Peyer's patch (tissue), 4 donors: ENCODE measurements at regions not wholly inside any gene's neighbourhood (a gene's known extent, or its start where the extent isn't known, plus 50 kb on each side); places are given as distances from the start of the nearest gene placed in this dataset.
"Not testable (repeated sequence)": the region's sequence is repeated elsewhere in the genome, so short reads cannot be mapped to it uniquely, and the experiment has no call there.

ENCODE experiments used
- DNase-seq, 3 donors: peaks; one replicate each; pipeline ENCODE4 v3.0.0-alpha.2; 2017 to 2019
- H3K27ac ChIP-seq, 4 donors: fragments of 200-600 bp; sonication (generic); one replicate each; pipeline ENCODE4 v1.5.1; 2016 to 2019
- H3K27me3 ChIP-seq, 2 donors: fragments of 200-600 bp; sonication (generic); one replicate each; pipeline ENCODE4 v1.5.1; 2019
- H3K36me3 ChIP-seq, 3 donors: fragments of 200-600 bp; sonication (generic); one replicate each; pipeline ENCODE4 v1.5.1; 2016 to 2019
- H3K4me1 ChIP-seq, 4 donors: fragments of 200-600 bp; sonication (generic); one replicate each; pipeline ENCODE4 v1.5.1; 2016 to 2019
- H3K4me3 ChIP-seq, 4 donors: fragments of 200-600 bp; sonication (generic); 1 replicate in 3 of 4; 2 replicates in 1 of 4; pipeline ENCODE4 v1.5.1; 2016 to 2019; ENCODE audit warnings: mild to moderate bottlenecking in 1 of 4
- H3K9me3 ChIP-seq, 4 donors: fragments of 200-600 bp; sonication (generic); one replicate each; pipeline ENCODE4 v1.5.1; 2016 to 2019; ENCODE audit warnings: mild to moderate bottlenecking in 1 of 4
- CTCF ChIP-seq, 6 experiments: fragments of 450-650 bp in 4 of 6; fragments of 200-600 bp in 2 of 6; sonication (generic) in 1 of 6; IDR thresholded peaks; one replicate each; pipeline ENCODE4 v1.5.1; 2017 to 2019; ENCODE audit warnings: antibody characterized with exemption in 6 of 6, mild to moderate bottlenecking in 3 of 6, moderate library complexity in 1 of 6
- POLR2A ChIP-seq, 2 donors: fragments of 450-650 bp; IDR thresholded peaks; one replicate each; pipeline ENCODE4 v1.5.1; 2017; ENCODE audit warnings: antibody characterized with exemption in 2 of 2, mild to moderate bottlenecking in 2 of 2, moderate library complexity in 2 of 2

GRCh38 chr6:8809662-8810061 lies 374.3 kb upstream of the SLC35B3 start:
- TF ChIP-seq POLR2A (IDR thresholded peaks at IDR 0.05): no peak
- TF ChIP-seq CTCF (IDR thresholded peaks at IDR 0.05): no peak
- Histone ChIP-seq H3K27me3 (no peaks in the 10 kb centered on the region), H3K27ac (no peak overlapping the region), H3K4me1 (no peaks in the 10 kb centered on the region), H3K4me3 (no peak overlapping the region), H3K36me3 (no peaks in the 10 kb centered on the region), H3K9me3 (no peaks in the 10 kb centered on the region)
- DNase-seq: no peak

DNA sequence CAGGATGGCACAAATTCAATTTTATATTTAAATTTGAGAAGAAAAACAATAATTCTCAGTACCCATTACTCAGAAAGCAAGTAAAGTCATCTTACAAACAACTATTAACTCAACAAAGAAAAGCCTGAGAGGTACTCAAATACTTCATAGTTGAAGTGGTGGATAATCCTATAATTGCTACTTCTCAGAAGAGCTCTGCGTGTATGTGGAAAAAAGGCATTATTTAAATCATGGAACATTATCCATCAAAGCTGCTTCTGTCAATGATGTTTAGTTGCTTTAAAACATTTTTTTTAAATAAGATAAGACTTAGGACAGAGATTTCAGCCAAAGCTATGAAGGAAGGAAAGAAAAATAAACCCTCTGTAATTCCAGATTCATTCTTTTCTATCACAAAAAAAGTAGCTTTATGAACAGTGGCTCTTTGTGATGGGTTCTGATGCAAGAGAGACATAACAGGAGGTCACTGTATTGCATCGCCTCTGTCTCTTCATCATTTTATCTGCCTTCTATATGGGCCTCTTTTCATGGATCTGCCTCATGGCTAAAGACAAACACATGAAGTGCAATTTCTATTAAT lies 367.9 kb upstream of the SLC35B3 start:
- DNase-seq: no peak
- Histone ChIP-seq H3K36me3 (no peaks in the 10 kb centered on the region), H3K4me3 (no peak overlapping the region), H3K27me3 (no peaks in the 10 kb centered on the region), H3K27ac (no peak overlapping the region), H3K4me1 (no peaks in the 10 kb centered on the region), H3K9me3 (no peaks in the 10 kb centered on the region)
- TF ChIP-seq CTCF (IDR thresholded peaks at IDR 0.05) (no peak), POLR2A (IDR thresholded peaks at IDR 0.05) (no peak)

DNA sequence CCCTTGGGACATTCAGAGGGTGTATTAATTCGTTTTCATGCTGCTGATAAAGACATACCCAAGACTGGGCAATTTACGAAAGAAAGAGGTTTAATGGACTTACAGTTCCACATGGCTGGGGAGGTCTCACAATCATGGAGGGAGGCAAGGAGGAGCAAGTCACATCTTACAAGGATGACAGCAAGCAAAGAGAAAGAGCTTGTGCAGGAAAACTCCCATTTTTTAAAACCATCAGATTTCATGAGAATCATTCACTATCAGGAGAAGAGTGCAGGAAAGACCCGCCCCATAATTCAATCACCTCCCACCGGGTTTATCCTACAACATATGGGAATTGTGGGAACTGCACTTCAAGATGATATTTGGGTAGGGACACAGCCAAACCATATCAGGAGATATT lies 367.1 kb upstream of the SLC35B3 start:
- not testable (repeated sequence) for H3K9me3 ChIP-seq, H3K27ac ChIP-seq, H3K4me1 ChIP-seq, H3K36me3 ChIP-seq, DNase-seq, H3K27me3 ChIP-seq, H3K4me3 ChIP-seq

GRCh38 chr6:8794420-8794819 lies 359.1 kb upstream of the SLC35B3 start:
- Histone ChIP-seq H3K27me3 (no peaks in the 10 kb centered on the region), H3K4me3 (no peak overlapping the region), H3K36me3 (no peaks in the 10 kb centered on the region), H3K4me1 (no peaks in the 10 kb centered on the region), H3K27ac (no peak overlapping the region), H3K9me3 (no peaks in the 10 kb centered on the region)
- no peak for DNase-seq
- TF ChIP-seq POLR2A (IDR thresholded peaks at IDR 0.05) (no peak), CTCF (IDR thresholded peaks at IDR 0.05) (no peak)

- Histone ChIP-seq H3K36me3 (no peaks in the 10 kb centered on the region), H3K9me3 (no peaks in the 10 kb centered on the region), H3K27ac (no peak overlapping the region), H3K4me1 (no peaks in the 10 kb centered on the region), H3K27me3 (no peaks in the 10 kb centered on the region), H3K4me3 (no peak overlapping the region)
- TF ChIP-seq POLR2A (IDR thresholded peaks at IDR 0.05) (no peak), CTCF (IDR thresholded peaks at IDR 0.05) (no peak)
- no peak for DNase-seq
Observed at GRCh38 chr6:8789878-8790277, 354.5 kb upstream of the SLC35B3 start.

GRCh38 chr6:8785223-8785622 lies 349.9 kb upstream of the SLC35B3 start:
- TF ChIP-seq POLR2A (IDR thresholded peaks at IDR 0.05) (no peak), CTCF (IDR thresholded peaks at IDR 0.05) (no peak)
- no peak for DNase-seq
- no peaks in the 10 kb centered on the region for H3K36me3 ChIP-seq
- no peak overlapping the region for H3K4me3 ChIP-seq
- H3K4me1 ChIP-seq: no peaks in the 10 kb centered on the region
- H3K27me3 ChIP-seq: no peaks in the 10 kb centered on the region
- H3K9me3 ChIP-seq: no peaks in the 10 kb centered on the region
- H3K27ac ChIP-seq: no peak overlapping the region
